Hematopoietic multipotent progenitor cell treated with erythropoietin and hydrocortisone succinate and interleukin-3 and kit ligand, for 15 days (in vitro differentiated cells): ENCODE measurements at regions not wholly inside any gene's neighbourhood (a gene's known extent, or its start where the extent isn't known, plus 50 kb on each side); places are given as distances from the start of the nearest gene placed in this dataset.
A peak's percentile ranks its signal among the peaks of the same experiment; 100 is the strongest.

Experiments used
- DNase-seq: peaks from one replicate; pipeline ENCODE4 v3.0.0-alpha.2; 2015; ENCODE audit warnings: low spot score

DNA sequence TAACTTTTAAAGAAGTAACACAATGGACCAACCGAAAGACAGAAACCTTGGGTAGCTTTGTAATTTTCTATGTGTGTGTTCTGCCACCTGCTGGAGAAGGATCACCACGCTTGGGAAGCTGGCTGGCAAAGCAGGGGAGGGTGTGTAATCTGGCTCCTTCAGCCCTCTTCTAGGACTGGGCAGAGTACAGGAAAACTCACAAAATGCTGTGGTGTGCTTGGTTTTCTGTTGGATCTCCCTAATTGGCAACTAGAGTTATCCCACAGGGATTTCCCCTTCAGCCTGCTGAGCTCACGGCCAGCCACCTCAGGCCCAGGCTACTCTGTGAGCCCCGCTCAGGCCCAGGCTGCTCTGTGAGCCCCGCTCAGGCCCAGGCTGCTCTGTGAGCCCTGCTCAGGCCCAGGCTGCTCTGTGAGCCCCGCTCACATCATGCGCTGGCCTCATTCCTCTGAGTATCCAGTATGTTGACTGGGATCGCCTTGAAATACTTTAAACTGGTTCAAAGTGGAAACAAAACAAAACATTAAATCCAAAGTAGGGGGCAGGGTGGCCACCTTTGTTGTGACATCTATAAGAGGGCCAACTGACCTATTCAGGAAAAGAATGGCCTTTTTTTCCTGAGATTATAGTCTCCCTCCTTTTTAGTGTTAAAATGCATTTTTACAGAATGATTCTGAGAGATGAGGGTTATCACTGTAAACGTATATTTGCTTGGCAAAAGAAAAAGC is 52.0 kb upstream of the RNU6-8 start:
- DNase-seq = peak; percentile 44

- DNase-seq = no peak
Measured at GRCh38 chr14:32255789-32256188, 52.7 kb upstream of the RNU6-8 start.

- no peak for DNase-seq
Measured at GRCh38 chr14:32256576-32256975, 53.5 kb upstream of the RNU6-8 start.

GRCh38 chr14:32258336-32258993 is 55.4 kb upstream of the RNU6-8 start:
- DNase-seq = no peak

GRCh38 chr14:32259368-32260013 is 56.4 kb upstream of the RNU6-8 start:
- DNase-seq = peak; percentile 18

DNA sequence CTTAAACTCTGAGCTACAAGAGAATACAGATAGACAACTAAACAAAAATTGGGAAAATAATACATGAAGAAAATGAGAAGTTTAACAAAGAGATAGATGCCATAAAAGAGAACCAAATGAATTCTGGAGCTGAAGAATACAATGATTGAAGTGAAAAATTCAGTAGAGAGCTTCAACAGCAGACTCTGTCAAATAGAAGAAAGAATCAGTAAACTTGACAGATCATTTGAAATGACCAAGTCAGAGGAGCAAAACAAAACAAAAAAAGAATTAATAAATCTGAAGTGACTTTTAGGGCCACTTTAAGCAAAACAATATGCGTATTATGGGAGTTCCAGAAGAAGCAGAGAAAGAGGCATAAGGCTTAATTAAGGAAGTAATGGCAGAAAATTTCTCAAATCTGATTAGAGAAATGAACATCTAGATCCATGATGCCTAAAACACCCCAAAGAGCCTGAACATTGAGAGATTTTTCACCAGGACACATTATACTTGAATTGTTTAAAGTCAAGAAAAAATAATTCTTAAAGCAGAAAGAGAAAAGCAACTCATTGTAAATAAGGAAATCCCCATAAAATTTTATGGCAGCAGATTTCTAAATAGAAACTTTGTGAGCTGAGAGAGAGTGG is 61.0 kb upstream of the RNU6-8 start:
- DNase-seq = no peak

GRCh38 chr14:32265584-32265983 is 62.5 kb upstream of the RNU6-8 start:
- DNase-seq = no peak

DNA sequence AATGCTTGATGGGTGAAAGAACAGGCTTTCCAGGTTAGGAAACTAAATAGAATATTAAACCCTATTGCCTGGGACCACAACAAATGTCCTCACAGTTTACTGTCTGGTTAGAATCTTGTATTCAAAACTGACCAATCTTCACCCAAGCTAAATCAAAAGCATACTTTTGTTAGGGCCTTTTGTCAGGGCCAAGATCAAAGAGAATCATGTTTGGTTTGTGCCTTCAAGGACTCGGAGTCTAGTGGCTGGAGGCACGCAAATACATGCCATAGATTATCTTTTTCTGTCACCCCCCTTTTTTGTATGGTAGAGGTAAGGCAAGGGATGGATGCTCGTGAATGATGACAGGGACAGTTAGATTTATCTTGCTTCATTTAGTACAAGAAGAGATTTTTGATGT is 51.1 kb upstream of the AKAP6 start:
- DNase-seq = no peak
